ENCODE measurements at regions not wholly inside any gene's neighbourhood (a gene's known extent, or its start where the extent isn't known, plus 50 kb on each side); places are given as distances from the start of the nearest gene placed in this dataset.

DNA sequence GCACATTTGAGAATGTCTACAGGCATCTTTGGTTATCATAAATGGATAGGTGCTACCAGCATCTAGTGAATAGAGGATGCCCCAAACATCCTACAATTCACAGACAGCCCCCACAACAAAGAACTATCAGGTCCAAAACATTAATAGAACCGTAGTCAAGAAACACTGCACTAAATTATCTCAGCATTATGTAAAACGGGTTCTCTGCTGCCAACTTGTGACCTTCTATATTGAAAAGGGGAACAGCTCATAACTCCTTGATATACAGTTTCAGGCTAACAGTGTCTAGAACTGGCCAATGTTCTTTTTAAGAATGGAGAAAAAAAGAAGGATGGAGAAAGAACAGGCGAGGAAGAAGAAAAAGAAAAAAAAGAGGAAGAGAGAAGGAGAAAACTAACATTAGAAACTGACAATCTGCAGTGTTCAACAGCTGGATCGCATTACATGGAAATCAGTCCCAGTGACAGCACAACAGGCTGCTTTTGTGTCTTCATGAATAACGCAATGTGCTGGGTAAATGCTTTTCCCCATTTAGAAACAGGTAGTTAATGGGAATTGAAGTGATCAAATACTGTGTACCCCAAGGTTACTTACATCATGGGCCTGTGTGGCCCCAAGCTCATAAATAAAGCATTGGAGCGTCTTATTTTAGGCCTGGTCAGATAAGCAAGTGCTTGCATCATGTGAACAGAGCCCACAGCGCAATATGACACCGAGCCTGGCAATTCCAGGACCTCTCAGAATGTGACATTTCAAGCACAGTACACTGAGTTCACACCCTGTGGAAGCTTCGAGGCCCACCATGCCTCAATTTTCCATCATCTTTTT lies 339.5 kb downstream of the DHX15 start:
- DNase-seq (ENCODE audit: low spot score): peak; percentile 14

DNA sequence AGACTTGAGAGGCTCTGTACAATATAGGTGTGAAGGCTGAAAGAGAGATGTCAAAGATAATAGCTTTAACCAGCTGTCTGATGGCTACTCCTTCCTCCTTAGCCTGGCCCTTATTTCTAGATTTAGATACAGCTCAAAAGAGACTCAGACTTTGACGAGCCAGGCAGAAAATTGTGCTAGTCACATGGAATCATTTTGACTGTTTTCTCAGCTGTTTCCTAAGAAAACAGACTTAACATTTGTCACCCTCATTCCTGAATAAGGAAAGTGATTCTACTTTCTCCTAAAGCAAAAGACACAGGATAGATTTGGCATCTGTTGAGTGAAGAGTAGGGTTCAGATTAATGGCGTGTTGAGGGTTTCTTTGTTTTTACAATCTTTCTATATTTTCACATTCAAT lies 340.7 kb downstream of the DHX15 start:
- no peak for DNase-seq (ENCODE audit: low spot score)

DNA sequence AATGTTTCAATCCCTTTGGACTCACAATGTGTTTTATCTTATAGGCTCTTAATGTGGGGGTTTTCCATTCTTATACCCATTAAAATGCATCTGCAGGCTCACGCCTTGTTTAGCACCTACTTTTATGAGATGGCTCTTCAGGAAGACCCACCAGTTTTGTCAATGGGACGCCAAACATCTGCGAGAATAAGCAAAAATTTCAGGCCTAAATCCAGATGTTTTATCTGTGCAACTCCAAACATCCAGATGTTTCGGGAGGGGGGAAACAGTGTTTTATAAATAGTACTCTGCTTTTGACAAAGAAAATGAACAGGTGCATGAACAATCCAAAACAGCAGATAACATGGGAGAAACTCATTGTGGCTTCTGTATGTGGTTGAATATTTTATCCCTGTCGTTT lies 342.8 kb downstream of the DHX15 start:
- no peak for DNase-seq (ENCODE audit: low spot score)

DNA sequence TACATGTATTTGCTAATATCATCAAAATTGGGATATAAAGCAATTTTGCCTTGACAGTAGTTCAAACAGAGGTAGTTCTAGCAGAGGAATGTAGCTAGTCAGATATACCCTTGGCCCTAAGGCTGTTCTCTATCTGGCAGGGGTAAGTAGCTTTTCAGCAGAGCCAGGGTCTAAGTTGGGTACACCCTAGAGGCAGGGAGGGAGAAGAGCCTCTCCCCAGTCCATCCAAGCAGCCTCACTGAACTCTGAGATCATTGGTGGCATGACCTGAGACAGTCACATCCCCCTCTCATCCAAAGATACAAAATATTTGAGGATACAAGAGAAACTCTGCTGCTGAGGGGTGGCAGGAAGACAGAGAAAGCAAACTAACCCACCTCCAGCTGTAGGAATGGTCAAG lies 343.7 kb downstream of the DHX15 start:
- no peak for DNase-seq (ENCODE audit: low spot score)

DNA sequence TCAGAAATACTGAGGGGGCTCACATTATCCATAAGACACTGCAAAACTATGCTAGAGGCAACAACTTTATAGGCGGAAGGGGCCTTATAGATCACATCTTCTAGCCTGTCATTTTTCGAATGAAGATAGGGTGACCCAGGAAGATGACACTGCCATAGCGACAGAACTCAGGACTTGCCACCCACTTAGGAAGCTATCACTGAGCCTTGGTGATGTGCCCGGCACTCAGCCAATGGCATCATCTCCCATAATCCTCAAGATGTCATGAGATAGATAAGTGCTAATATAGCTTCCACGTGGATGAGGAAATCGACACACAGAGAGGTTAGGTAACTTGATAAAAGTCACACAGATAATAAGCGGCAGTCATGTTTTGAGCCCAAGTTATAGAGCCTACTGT lies 346.6 kb downstream of the DHX15 start:
- DNase-seq (ENCODE audit: low spot score): no peak

DNA sequence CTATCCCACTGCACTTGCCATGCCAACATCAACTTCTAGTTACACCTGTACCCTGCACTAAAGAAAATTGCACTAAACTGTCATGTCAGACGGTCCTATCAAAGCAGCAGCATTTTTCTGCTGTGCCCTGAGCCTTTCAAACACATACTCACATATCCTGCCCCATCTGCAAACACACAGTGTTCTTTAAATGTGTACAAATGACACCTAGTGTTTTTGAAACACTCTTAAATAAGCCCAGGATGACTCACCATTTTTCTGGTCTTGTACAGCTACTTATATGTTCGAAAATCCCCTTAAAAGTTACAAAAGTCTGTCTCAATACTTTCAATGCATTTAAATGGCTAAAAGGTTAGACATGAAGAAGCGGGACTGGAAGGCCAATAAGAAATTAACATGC lies 346.7 kb upstream of the PPARGC1A start:
- DNase-seq (ENCODE audit: low spot score): no peak

DNA sequence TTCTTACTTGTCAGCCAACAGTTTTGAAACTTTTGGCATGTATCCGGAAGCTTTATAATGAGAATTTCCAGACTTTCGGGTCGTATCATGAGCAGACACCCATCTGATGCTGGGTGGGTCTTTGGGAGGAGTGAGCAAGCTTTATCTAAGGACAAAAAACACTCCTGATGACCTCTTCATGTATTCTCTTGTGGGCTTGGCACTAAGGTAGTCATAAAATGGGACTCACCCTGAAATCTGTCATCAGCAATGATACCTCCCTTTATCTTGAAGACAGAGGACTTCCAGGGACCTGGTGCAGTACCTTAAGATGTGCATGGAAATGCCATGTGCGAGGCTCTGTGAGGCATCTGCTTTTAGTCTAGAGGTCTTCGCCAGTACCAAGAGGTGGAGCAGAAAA lies 346.3 kb upstream of the PPARGC1A start:
- DNase-seq (ENCODE audit: low spot score): no peak

DNA sequence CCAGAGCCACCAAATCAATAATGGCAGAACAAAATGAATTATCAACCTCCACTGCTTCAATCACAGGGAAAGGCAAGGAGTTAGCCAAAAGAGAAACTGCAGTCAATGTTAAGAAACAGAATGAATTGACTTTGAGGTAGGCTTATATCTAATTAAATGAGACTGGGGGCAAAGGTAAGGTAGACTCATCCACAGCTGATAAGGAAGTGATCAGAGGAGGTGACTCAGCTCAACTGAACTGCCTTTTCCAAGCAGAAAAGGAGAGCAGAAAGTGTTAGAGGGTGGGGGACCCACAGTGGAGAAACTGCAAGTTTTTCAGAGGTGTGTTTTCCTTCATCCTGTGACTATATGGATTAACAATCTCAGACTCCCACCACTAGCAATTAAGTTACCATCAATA lies 345.8 kb upstream of the PPARGC1A start:
- DNase-seq (ENCODE audit: low spot score): no peak

DNA sequence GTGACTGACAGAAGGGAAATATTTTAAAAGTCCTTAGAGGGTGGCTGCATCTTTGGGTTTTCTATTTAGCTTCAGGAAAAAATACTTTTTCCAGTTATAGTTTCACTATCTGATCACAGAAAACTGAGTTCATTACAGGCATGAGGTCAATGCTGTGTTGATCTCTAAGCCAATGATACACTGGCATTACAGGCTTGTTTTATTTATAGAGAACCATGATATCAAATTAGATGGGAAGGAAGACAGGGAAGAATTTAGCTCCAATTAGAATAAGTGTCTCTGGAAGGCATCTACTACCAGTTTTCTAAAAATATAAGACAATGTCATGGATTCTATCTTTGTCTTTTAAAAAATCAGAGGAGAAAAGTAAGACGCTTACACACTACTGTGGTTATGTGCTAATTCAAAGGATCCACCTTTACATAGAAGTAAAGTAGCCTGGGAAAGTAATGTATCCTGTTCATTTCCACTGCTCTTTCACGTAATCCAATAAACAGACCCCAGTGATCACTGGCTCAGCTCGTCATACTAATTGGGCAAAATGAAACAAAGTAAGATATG lies 344.5 kb upstream of the PPARGC1A start:
- DNase-seq (ENCODE audit: low spot score): no peak

DNA sequence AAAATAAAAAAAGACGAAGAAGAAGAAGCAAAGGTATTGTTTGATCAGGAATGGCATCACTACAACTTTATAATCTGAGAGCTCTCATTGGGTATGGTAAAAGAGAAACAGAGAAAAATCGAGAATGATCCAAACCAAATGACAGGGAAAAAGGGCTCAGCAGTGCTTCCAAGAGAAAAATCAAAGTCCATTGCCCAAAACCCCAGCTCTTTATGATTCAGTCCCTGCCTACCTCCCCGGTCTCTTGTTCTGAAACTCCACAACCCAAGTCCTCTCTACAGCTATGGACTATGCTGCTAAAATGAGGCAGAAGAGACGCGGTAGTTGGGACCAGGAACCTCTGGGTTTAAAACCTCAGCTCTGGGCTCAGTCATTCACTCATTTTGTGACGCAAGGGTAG lies 341.1 kb upstream of the PPARGC1A start:
- DNase-seq (ENCODE audit: low spot score): no peak

DNA sequence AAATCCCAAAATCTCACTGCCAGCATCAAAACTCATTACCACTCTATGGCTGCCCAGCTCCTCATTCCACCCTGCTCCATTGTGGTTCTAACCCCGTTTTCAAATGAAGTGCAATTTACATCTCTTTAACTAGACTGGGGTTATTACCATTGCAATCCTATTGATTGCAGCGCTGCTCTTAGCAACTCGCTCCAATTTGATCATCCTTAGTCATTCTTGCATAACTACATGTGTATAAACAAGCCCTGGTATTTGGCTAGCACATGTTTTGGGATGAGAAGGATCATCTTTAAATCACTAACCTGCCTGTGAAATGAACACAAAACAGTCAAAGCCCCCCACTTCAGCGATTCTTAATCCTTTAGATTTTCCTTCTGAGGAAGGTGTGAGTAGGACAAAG lies 340.1 kb upstream of the PPARGC1A start:
- peak; percentile 68 for DNase-seq (ENCODE audit: low spot score)

DNA sequence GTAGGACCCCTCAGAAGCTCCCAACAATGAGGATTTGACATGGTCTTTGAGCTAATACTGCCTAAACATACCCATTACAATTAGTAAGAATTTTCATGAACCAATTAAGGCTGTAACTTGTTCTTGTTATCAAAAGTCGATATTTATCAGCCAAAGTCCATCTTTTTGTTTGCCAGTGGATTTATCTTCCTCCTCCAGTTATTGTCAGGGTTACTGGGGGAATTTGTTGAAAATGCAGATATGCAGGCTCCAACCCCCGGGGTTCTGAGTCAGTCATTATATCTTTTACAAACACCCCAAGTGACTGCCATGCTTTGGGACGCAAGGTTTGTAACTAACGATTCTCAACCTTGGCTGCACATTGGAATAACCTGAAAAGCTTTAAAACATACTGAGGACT lies 338.8 kb upstream of the PPARGC1A start:
- no peak for DNase-seq (ENCODE audit: low spot score)

DNA sequence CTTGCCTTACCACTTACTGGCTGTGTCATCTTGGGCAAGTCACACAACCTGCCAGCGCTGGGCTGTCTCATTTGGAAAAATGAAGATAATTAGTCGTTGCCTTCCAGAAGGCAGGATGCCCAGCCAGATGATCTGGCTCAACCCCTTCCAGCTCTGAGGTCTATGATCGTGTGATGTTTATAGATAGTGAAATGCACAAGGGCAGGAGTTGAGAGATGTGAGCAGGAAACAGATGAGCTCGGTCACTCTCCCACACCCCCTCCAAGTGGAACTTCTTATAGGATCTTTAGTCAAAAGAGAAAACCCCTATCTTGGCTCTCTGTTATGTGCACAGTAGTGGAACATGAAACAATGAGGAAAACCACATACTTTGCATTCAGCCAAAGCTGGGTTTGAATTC lies 336.8 kb upstream of the PPARGC1A start:
- DNase-seq (ENCODE audit: low spot score): peak; percentile 50

DNA sequence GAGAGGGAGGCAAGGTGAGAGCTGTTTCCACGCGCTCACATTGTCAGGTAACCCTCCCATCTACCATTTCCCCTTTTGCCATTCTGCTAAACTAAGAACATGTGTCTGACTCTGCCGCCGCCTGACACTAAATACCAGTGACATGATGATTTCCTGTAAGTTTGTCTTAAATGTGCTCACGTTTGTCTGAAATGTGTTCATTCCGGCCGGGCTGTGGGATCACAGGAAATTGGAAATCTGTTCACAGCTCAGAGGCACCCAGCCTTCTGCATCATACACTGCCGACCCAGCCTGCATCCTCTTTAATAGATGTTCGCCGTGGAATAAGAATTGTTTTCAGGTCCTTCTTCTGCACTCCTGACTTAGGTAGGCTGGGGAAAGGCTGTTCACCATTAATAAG lies 336.2 kb upstream of the PPARGC1A start:
- DNase-seq (ENCODE audit: low spot score): peak; percentile 54

DNA sequence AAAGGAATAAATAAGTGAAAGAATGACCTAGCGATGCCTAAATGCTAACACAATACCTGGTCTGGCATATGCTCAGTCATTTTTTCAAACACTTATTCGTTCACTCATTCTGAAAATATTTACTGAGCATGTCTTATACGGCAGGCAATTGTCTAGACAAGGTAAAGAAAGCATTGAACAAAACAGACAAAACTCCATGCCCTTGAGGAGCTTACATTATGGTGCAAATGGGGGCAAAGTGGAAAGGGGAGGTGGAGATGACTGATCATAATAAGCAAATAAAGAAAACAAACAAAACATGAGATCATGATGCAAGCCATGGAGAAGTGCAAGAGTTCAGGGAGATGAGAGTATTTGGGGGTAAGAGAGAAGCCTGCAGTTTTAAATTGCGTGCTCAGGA lies 334.6 kb upstream of the PPARGC1A start:
- no peak for DNase-seq (ENCODE audit: low spot score)

DNA sequence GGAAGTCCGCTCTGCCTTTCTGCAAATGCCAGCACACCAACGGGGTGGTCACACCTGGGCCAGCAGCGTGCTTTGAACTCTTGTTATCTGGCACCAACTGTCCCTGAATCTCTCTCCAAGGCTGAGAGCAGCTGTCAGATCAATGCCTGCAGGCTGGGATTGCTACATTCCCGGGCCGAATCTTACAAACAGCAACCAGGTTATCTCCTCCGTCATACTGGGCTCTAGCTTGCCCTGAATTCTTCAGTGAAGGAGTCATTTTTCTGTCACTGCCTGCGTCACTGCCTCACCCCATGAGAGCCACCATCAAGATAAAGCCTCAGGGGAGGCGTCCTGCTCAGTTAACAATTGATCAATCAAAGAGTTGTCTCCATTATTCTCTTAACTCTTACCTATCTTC lies 329.4 kb upstream of the PPARGC1A start:
- no peak for DNase-seq (ENCODE audit: low spot score)

DNA sequence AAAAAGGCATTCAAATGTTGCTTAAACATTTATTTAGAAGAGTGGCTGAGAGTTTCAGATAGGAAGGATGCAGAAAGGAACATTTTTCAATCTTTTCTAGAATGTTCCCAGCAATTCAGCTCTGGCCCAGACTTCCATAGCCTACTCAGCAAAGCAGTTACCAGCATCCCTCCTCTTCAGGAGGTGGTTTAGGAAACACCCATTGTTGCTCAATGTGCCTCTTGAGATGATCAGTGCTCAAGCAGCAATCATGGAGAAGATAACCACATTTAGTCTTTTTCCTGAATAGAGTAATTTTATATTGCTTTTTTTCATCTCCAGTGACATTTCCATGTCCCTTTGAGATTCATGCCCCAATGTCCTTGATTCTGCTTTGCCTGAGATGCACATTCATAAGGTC lies 328.7 kb upstream of the PPARGC1A start:
- DNase-seq (ENCODE audit: low spot score): no peak

DNA sequence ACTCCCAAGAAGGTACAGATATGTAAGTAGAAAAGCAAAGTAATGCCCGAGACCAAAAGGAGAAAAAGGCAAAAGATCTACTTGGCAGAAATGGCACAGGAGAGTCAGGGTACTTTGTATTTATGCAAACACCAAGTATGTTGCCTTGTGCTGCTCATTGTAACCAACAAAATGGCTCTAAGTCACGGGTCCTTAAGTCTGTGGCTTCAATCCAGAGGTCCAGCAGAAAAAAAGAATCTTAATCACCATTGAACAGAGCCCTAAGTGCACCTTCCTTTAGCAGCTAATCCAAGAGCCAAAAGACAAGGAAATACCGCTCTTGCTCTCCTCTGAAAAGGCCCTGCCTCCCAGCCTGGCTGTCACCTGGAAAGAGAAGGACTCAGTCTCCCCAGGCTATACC lies 324.9 kb upstream of the PPARGC1A start:
- no peak for DNase-seq (ENCODE audit: low spot score)

DNA sequence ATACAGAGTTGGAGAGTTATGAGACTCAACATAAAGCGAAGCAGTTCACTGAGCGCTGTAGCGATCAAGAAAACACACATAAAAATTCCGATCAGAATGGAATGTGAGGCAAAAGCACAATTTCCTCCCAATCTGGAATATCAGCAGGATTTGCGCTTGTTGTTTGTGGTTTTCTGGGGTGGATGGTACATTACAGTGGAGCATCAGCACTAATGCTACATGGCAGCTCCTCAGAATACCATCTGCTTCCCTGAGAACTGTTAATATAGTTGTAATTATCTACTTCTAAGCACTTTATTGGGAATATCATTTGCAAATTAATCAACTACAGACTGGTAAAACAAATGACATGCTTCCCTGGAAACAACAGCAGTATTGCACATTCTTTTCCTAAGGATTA lies 324.1 kb upstream of the PPARGC1A start:
- no peak for DNase-seq (ENCODE audit: low spot score)

DNA sequence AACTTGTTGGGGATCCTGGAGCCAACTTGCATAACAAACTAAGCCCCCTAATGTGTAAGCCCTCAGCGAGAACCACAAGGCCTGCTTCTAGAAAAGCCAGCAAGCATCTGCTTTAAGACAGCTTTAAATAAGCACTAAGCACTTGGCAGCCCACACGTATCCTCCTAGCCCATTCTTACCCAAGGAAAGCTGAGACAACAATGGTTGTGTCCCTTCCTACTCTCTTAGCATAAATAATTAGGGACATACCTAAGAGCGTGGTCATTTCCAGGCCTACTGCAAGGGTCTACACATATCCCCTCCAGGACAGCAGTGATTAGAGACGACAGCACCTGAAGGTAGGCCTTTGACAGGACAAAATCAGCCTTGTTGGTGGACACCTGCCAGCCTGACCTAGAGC lies 322.8 kb upstream of the PPARGC1A start:
- DNase-seq (ENCODE audit: low spot score): no peak

DNA sequence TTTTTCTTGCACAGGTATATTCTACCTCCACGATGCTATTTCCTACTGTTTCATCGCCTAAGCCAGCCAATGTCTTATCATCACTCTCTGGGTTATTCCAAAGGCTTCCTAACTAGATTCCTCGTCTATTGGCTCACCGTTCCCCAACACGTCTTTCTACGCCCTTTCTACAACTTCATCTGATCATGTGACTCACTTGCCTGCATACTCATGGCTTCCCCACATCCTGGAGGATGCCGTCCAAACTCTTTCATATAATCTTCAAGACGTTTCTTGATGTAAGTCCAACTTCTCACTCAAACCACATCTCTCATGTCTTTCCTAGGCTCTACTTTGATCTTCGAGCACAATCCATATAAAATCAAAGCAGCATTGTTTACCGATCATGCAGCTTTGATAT lies 322.0 kb upstream of the PPARGC1A start:
- DNase-seq (ENCODE audit: low spot score): peak; percentile 41

DNA sequence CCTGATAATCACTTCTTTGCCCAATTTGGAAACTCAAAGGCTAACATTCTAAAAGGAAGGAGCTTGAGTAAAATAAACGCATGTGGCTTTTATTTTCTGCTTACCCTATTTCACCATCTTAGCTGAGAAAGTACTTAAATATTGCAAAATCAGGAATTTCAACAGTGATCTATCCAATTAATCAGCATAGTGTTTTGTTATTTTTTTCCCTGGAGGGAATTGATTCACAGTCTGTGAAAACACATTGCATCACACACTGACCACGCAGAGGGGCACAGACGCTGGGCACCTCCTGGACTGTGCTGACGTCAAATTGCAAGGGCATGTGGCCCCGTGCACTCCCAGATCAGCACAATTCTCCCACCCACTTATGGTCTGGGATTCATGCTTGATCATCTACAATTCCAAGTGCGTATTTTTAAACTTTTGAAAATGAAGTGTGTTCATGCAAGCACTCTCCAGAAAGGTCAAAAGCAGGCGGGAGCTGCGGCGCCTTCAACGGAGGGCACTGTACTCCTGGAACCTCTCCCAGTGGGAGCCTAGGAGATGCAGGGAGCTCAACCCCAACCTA lies 320.6 kb upstream of the PPARGC1A start:
- DNase-seq (ENCODE audit: low spot score): peak; percentile 93

DNA sequence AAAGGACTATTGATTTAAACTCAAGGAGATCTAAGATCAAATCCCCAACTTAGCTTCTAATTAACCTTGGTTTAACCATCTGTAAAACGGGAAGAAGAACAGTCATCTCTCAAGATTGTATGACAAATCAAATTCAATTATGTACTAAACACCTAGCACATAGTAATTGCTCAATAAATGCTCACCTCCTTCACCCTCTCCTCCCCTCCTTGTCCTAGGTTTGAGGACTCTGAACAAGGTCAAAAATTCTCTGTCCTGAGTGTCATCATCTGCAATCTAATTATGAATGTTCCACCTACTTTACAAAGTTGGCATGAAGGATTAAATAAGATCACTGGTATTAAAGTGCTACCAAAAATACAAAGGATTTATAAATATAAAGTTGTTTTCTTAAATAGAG lies 320.1 kb upstream of the PPARGC1A start:
- no peak for DNase-seq (ENCODE audit: low spot score)

DNA sequence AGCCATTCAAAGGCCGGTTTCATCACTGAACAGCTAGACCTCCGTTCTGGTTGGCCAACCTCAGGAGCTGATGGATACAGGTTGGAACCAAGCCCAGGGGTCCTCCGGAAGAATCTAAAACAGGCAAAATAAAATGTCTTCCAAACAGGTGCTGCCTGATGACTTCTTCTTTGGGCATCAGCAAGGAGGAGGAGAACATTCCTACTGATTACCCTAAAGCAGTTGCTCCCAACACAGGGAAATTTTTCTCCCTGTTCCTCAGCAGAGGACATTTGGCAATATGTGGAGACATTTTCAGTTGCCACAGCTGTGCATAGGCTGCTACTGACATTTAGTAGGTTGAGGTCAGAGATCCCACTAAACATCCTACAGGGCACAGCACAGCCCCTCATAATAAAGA lies 319.3 kb upstream of the PPARGC1A start:
- no peak for DNase-seq (ENCODE audit: low spot score)

Data from AG20443 (cell line).